K562 (cell line): ENCODE measurements at regions not wholly inside any gene's neighbourhood (a gene's known extent, or its start where the extent isn't known, plus 50 kb on each side); places are given as distances from the start of the nearest gene placed in this dataset.
A peak's percentile ranks its signal among the peaks of the same experiment; 100 is the strongest.

Source experiments
- ARHGAP35 ChIP-seq: fragments of 450-650 bp; IDR thresholded peaks from 2 replicates; pipeline ENCODE4 v1.6.1; 2018; ENCODE audit not compliant: partially characterized antibody
- DPF2 ChIP-seq: fragments of 450-650 bp; IDR thresholded peaks from 2 replicates; pipeline ENCODE4 v1.6.1; 2016
- ELF2 ChIP-seq: fragments of 250-450 bp; sonication (Bioruptor Pico); IDR thresholded peaks from 2 replicates; pipeline ENCODE4 v1.5.0; 2021; ENCODE audit warnings: mild to moderate bottlenecking
- GATAD2A ChIP-seq: fragments of 450-650 bp; IDR thresholded peaks from 2 replicates; pipeline ENCODE4 v1.6.1; 2017
- HMGXB4 ChIP-seq: sonication (generic); formaldehyde crosslinking; IDR thresholded peaks from 2 replicates; pipeline ENCODE4 v1.8.1; 2023; ENCODE audit warnings: mild to moderate bottlenecking, missing genetic modification reagents
- MCM3 ChIP-seq: fragments of 450-650 bp; IDR thresholded peaks from 2 replicates; pipeline ENCODE4 v1.6.1; 2016
- MYC ChIP-seq, 2 experiments: fragments of 250-450 bp in 1 of 2; sonication (Bioruptor Pico) in 1 of 2; IDR thresholded peaks; 2 replicates each; pipeline versions ENCODE4 v1.5.1 to v1.6.1; 2012 to 2021; ENCODE audit warnings: low read depth in 2 of 2, borderline replicate concordance in 1 of 2, improper control_type of control experiment in 1 of 2, low read length in 1 of 2, mild to moderate bottlenecking in 1 of 2, moderate library complexity in 1 of 2
- NR2C1 ChIP-seq, 2 experiments: fragments of 450-650 bp; IDR thresholded peaks; 2 replicates each; pipeline ENCODE4 v1.6.1; 2017; ENCODE audit warnings: mild to moderate bottlenecking in 2 of 2, antibody characterized with exemption in 1 of 2, inconsistent platforms in 1 of 2, missing compliant biosample characterization in 1 of 2, missing genetic modification characterization in 1 of 2
- PRPF4 ChIP-seq: fragments of 200-400 bp; formaldehyde crosslinking; IDR thresholded peaks from one replicate; pipeline ENCODE4 v1.6.1; 2017; ENCODE audit warnings: low read length, low read depth, mild to moderate bottlenecking; ENCODE audit not compliant: insufficient read depth, poor library complexity, severe bottlenecking
- PTTG1 ChIP-seq: fragments of 450-650 bp; IDR thresholded peaks from 2 replicates; pipeline ENCODE4 v1.6.1; 2016; ENCODE audit warnings: low read depth, mild to moderate bottlenecking, missing genetic modification characterization, missing compliant biosample characterization
- RBM14 ChIP-seq: fragments of 200-400 bp; formaldehyde crosslinking; IDR thresholded peaks from 2 replicates; pipeline ENCODE4 v1.6.1; 2018; ENCODE audit warnings: low read depth, mild to moderate bottlenecking, low read length, moderate library complexity, borderline replicate concordance; ENCODE audit not compliant: insufficient read depth
- SIN3A ChIP-seq, 2 experiments: fragments of 150-350 bp in 1 of 2; IDR thresholded peaks; 2 replicates each; pipeline ENCODE4 v1.6.1; 2011 to 2016; ENCODE audit warnings: borderline replicate concordance in 2 of 2, low read depth in 2 of 2, low read length in 2 of 2, mild to moderate bottlenecking in 2 of 2, moderate library complexity in 2 of 2; ENCODE audit not compliant: control insufficient read depth in 1 of 2
- SMARCA4 ChIP-seq: fragments of 450-650 bp; IDR thresholded peaks from 2 replicates; pipeline ENCODE4 v1.6.1; 2016
- ZNF274 ChIP-seq: IDR thresholded peaks from 2 replicates; pipeline ENCODE4 v1.6.1; 2011; ENCODE audit warnings: low read depth, mild to moderate bottlenecking, low read length, moderate library complexity, borderline replicate concordance
- ZNF586 ChIP-seq: fragments of 450-650 bp; formaldehyde crosslinking; conservative IDR thresholded peaks from 2 replicates; pipeline ENCODE4 v1.4.0; 2020; ENCODE audit warnings: mild to moderate bottlenecking, moderate library complexity
- TF ChIP-seq, protein P1 (sequence below): IDR thresholded peaks from 3 replicates; pipeline ENCODE4 v1.6.1; 2011; ENCODE audit warnings: borderline replicate concordance, mild to moderate bottlenecking; ENCODE audit not compliant: insufficient read length, insufficient read depth
- TF ChIP-seq, protein P2 (sequence below): fragments of 250-450 bp; sonication (Bioruptor Pico); IDR thresholded peaks from 2 replicates; pipeline ENCODE4 v1.4.0; 2020

GRCh38 chr9:129340427-129341170, 162.5 kb upstream of the IER5L start (continued):
- TF ChIP-seq ZNF274, result no peak
- TF ChIP-seq MCM3, result 0 out of 2 replicates have a peak, but pooled peaks have one; percentile 9
- no peak for TF ChIP-seq ELF2 (CRISPR knock-in tag)
- TF ChIP-seq, protein P1, sequence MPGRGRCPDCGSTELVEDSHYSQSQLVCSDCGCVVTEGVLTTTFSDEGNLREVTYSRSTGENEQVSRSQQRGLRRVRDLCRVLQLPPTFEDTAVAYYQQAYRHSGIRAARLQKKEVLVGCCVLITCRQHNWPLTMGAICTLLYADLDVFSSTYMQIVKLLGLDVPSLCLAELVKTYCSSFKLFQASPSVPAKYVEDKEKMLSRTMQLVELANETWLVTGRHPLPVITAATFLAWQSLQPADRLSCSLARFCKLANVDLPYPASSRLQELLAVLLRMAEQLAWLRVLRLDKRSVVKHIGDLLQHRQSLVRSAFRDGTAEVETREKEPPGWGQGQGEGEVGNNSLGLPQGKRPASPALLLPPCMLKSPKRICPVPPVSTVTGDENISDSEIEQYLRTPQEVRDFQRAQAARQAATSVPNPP, result no peak
- TF ChIP-seq ARHGAP35, result peak; percentile 13
- TF ChIP-seq PRPF4, result no peak
- TF ChIP-seq ZNF586 (CRISPR knock-in tag), result no peak
- no peak for TF ChIP-seq HMGXB4
- TF ChIP-seq SMARCA4, result 0 out of 2 replicates have a peak, but pooled peaks have one; percentile 13
- TF ChIP-seq DPF2, result peak; percentile 21; the same call in 1 of the 2 replicates
- TF ChIP-seq, protein P2, sequence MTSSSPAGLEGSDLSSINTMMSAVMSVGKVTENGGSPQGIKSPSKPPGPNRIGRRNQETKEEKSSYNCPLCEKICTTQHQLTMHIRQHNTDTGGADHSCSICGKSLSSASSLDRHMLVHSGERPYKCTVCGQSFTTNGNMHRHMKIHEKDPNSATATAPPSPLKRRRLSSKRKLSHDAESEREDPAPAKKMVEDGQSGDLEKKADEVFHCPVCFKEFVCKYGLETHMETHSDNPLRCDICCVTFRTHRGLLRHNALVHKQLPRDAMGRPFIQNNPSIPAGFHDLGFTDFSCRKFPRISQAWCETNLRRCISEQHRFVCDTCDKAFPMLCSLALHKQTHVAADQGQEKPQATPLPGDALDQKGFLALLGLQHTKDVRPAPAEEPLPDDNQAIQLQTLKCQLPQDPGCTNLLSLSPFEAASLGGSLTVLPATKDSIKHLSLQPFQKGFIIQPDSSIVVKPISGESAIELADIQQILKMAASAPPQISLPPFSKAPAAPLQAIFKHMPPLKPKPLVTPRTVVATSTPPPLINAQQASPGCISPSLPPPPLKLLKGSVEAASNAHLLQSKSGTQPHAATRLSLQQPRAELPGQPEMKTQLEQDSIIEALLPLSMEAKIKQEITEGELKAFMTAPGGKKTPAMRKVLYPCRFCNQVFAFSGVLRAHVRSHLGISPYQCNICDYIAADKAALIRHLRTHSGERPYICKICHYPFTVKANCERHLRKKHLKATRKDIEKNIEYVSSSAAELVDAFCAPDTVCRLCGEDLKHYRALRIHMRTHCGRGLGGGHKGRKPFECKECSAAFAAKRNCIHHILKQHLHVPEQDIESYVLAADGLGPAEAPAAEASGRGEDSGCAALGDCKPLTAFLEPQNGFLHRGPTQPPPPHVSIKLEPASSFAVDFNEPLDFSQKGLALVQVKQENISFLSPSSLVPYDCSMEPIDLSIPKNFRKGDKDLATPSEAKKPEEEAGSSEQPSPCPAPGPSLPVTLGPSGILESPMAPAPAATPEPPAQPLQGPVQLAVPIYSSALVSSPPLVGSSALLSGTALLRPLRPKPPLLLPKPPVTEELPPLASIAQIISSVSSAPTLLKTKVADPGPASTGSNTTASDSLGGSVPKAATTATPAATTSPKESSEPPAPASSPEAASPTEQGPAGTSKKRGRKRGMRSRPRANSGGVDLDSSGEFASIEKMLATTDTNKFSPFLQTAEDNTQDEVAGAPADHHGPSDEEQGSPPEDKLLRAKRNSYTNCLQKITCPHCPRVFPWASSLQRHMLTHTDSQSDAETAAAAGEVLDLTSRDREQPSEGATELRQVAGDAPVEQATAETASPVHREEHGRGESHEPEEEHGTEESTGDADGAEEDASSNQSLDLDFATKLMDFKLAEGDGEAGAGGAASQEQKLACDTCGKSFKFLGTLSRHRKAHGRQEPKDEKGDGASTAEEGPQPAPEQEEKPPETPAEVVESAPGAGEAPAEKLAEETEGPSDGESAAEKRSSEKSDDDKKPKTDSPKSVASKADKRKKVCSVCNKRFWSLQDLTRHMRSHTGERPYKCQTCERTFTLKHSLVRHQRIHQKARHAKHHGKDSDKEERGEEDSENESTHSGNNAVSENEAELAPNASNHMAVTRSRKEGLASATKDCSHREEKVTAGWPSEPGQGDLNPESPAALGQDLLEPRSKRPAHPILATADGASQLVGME (CRISPR knock-in tag), result no peak
- no peak for TF ChIP-seq NR2C1 (IDR thresholded peaks at IDR 0.05)
- TF ChIP-seq NR2C1 (tag; IDR thresholded peaks at IDR 0.05), result no peak
- peak; percentile 65; the same call in 1 of the 2 replicates for TF ChIP-seq GATAD2A
- TF ChIP-seq SIN3A (IDR thresholded peaks at IDR 0.05; ENCODE audit: borderline replicate concordance in 2 of 2, control insufficient read depth in 1 of 2, low read depth in 2 of 2, low read length in 2 of 2), result no peak
- TF ChIP-seq RBM14, result no peak
- no peak for TF ChIP-seq MYC (IDR thresholded peaks at IDR 0.05; ENCODE audit: low read depth, low read length)
- no peak for TF ChIP-seq MYC (CRISPR knock-in tag; IDR thresholded peaks at IDR 0.05; ENCODE audit: borderline replicate concordance, low read depth)
- no peak for TF ChIP-seq PTTG1 (tag)
